HG03565 (cell line): ENCODE measurements at regions not wholly inside any gene's neighbourhood (a gene's known extent, or its start where the extent isn't known, plus 50 kb on each side); places are given as distances from the start of the nearest gene placed in this dataset.
"Not testable (repeated sequence)": the region's sequence is repeated elsewhere in the genome, so short reads cannot be mapped to it uniquely, and the experiment has no call there.

ENCODE experiments used
- ATAC-seq: cut with Tn5 transposase; IDR thresholded peaks from one replicate; pipeline ENCODE4 v1.9.1; 2021; ENCODE audit warnings: mild to moderate bottlenecking, moderate library complexity; ENCODE audit not compliant: unreplicated experiment

DNA sequence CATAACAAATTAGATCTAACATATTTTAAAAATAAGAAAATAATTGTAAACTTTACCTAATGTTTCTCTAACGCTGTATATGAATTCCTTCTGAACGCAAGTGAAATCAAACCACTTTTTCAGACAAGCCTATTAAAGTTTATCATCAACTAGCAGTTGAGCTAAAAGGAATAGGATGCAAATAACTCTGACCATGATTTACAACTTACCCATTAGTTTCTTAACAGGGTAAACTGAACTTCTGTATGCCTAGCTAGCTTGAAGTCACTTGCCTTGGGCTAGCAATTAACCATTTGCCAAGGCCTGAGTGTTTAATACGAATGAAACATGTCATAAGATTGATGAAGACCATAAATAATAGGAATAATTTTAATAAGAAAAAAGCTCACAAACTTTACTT lies 762.7 kb upstream of the ARRDC3 start:
- no peak for ATAC-seq

DNA sequence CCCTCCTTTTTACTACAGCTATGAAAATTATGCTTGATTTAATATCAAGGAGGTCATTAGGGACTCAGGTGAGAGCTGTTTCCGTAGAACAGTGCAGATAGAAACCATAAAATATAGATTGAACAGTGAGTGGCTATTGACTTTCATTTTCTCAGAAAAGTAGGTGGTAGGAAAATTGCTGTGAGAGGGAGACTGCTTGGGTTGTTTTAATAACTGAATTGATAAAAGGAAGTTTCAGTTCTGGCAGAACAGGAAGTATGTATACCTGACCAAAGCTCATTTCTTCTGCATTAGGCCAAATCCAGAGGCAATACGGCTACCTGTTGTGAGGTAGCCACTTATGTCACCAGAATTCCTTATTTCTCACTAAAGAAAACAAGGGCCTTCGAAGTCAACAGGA lies 761.7 kb upstream of the ARRDC3 start:
- ATAC-seq, result no peak

- ATAC-seq, result not testable (repeated sequence)
Measured at GRCh38 chr5:92132294-92132908, 749.3 kb upstream of the ARRDC3 start.

- no peak for ATAC-seq
Measured at GRCh38 chr5:92126182-92126581, 743.1 kb upstream of the ARRDC3 start.

DNA sequence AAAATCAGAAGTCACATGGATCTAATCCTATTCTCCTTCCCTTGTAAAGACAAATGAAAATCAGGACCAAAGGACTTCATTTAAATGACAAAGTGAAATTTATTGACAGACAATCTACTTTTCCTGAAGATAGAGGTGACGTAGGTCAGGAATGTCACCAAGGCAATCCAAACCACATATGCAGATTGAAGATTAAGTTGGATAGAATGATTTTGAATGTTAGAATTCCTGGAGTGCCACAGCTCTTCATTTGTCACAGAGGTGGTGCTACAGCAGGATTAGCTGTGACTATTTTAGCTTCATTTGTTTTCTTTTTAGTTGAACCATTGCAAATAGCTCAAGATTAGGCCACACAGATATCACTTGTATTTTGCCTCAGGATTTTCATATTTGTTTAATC lies 736.0 kb upstream of the ARRDC3 start:
- ATAC-seq, result no peak

DNA sequence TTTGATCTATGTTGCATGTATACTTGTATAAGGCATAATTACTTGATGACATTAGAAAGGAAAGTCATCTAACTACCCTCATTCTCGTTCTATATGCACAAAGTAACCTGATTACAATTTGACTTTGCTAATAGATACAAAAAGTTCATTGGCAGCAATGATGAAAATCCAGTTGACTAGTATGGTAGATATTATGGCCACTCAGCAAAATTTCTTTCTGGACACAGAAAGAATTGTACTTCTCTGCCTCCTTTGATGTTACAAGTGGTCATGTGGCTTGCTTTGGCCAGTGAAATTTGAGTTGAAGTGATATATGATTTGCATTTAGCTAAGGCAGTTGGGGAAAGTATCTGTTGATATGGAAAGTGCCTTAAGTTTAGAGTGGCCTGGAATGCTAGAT lies 723.7 kb upstream of the ARRDC3 start:
- ATAC-seq, result no peak

DNA sequence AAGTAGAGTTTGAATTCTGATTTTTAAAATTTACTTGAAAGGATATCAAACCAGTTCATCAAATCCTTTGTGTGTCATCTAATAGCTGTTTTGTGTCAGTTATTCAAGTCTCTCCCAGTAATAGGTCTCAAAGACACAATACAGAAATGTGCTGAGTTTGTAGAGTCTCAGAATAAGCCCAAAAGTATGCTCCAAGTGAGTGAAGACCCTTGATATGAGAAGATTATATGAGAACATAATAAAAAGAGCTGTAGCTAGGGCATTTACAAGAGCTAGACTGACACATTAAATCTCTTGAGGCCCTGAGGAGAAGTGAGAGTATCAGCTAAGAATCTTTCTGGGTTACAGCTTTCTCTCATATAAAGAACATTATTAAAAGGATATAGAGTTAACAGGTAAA lies 721.0 kb upstream of the ARRDC3 start:
- no peak for ATAC-seq

GRCh38 chr5:92102313-92102712 lies 719.2 kb upstream of the ARRDC3 start:
- ATAC-seq, result no peak

GRCh38 chr5:92092239-92092638 lies 709.1 kb upstream of the ARRDC3 start:
- no peak for ATAC-seq

- ATAC-seq, result no peak
Measured at GRCh38 chr5:92086059-92086811, 703.1 kb upstream of the ARRDC3 start.

- no peak for ATAC-seq
Measured at GRCh38 chr5:92081958-92082712, 699.0 kb upstream of the ARRDC3 start.

DNA sequence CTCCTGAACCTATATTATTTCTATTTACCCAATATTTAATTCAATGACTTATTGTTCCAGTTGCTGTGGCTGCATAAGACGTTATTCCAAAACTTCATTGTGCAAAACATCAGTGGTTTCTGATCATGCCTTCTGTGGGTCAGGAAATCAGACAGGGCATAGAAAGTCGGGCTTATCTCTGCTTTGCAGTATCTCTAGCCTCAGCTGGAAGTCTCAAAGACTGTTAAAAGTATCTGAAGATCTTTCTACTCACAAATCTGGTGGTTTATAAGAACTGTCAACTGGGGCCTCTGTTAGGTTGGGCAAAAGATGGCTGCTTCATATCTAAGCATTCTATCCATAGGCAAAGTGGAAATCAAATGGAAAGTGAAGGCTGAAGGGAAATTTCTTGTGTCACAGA lies 687.7 kb upstream of the ARRDC3 start:
- no peak for ATAC-seq

GRCh38 chr5:92064993-92065392 lies 681.9 kb upstream of the ARRDC3 start:
- no peak for ATAC-seq

- no peak for ATAC-seq
Measured at GRCh38 chr5:92051741-92052140, 668.6 kb upstream of the ARRDC3 start.

- ATAC-seq, result no peak
Measured at GRCh38 chr5:92050970-92051369, 667.9 kb upstream of the ARRDC3 start.

DNA sequence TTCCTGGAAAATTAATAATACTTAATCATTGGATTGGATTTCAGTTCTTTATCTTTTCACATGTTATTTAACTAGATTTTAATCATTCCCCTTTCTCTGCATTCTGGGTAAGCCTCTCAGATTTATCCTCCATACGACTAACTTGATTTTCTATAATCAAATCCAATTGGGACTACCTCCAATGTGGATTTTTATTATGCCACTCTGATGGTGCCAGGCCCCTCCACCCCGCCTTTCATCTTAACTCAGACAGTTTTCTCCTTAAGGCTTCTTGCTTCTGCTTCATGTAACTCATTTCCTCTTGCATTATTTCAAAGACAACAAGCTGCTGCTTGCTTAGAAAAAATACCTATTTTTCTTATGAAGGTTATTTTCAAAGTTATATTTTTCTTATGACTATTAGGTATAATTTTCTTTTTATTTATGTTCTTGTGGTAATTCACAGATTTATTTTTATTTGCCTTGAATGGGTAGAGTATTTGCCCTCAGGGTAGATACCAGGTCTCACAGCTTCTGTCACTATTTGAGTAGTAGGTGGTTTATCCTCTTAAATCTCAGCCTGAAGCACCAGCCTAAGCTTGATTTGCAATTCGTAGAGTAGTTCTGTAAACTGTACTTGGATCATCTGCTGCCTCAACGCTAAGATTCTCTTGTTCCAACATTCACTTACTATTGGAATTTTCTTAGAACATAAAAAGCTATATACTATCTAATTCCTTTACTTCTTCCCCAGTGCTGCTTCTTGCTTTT lies 659.0 kb upstream of the ARRDC3 start:
- no peak for ATAC-seq

DNA sequence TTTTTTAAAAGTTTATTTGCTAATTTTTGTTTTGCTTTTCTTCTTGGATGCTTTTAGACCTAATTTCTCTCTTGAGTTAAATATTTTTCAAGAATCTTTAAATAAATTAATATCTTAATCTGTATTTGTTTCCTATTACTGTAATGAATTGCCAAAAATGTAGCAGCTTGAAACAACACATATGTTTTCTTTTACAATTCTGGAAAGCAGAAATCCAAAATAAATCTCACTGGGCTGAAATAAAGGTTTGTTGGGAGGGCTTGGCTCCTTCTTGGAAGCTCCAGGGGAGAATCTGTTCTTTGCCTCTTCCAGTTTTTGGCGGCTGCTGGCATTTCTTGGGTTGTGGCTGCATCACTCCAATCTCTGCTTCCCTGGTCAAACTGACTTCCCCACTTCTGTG lies 658.1 kb upstream of the ARRDC3 start:
- ATAC-seq, result no peak

DNA sequence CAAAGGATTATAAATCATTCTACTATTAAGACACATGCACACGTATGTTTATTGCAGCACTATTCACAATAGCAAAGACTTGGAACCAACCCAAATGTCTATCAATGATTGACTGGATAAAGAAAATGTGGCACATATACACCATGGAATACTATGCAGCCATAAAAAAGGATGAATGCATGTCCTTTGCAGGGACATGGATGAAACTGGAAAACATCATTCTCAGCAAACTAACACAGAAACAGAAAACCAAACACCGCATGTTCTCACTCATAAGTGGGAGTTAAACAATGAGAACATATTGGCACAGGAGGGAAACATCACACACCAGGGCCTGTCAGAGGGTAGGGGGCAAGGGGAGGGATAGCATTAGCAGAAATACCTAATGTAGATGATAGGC lies 646.7 kb upstream of the ARRDC3 start:
- ATAC-seq, result not testable (repeated sequence)

GRCh38 chr5:92023555-92023954 lies 640.4 kb upstream of the ARRDC3 start:
- ATAC-seq, result no peak

GRCh38 chr5:92023141-92023471 lies 640.0 kb upstream of the ARRDC3 start:
- ATAC-seq, result no peak

GRCh38 chr5:92022415-92023140 lies 639.5 kb upstream of the ARRDC3 start:
- no peak for ATAC-seq
